Cardiac muscle cell (in vitro differentiated cells and primary cell): ENCODE measurements at regions not wholly inside any gene's neighbourhood (a gene's known extent, or its start where the extent isn't known, plus 50 kb on each side); places are given as distances from the start of the nearest gene placed in this dataset.

ENCODE experiments used
- DNase-seq, 2 donors: peaks; one replicate each; pipeline versions ENCODE4 v3.0.0 to v3.0.0-alpha.2; 2010 to 2017; ENCODE audit warnings: low read depth in 1 of 2, low spot score in 1 of 2
- H3K27ac ChIP-seq: fragments of 200-600 bp; sonication (generic); 2 replicates; pipeline ENCODE4 v1.5.1; 2016
- H3K27me3 ChIP-seq: fragments of 200-600 bp; sonication (generic); 2 replicates; pipeline ENCODE4 v1.6.0; 2016; ENCODE audit warnings: control low read depth
- H3K36me3 ChIP-seq: fragments of 200-600 bp; sonication (generic); 2 replicates; pipeline ENCODE4 v1.5.1; 2016; ENCODE audit warnings: control low read depth
- H3K4me1 ChIP-seq: fragments of 200-600 bp; sonication (generic); 2 replicates; pipeline ENCODE4 v1.8.1; 2017; ENCODE audit warnings: low read depth, mild to moderate bottlenecking, mixed run types
- H3K4me3 ChIP-seq: fragments of 200-600 bp; sonication (generic); 2 replicates; pipeline ENCODE4 v1.5.1; 2016; ENCODE audit warnings: mild to moderate bottlenecking
- H3K9me3 ChIP-seq: fragments of 200-600 bp; sonication (generic); 2 replicates; pipeline ENCODE4 v1.5.1; 2017; ENCODE audit warnings: low read depth, mild to moderate bottlenecking, control low read depth
- TF ChIP-seq, protein P1 (sequence below): IDR thresholded peaks from 2 replicates; pipeline ENCODE4 v1.5.1; 2012; ENCODE audit warnings: low read depth, mild to moderate bottlenecking, low read length

DNA sequence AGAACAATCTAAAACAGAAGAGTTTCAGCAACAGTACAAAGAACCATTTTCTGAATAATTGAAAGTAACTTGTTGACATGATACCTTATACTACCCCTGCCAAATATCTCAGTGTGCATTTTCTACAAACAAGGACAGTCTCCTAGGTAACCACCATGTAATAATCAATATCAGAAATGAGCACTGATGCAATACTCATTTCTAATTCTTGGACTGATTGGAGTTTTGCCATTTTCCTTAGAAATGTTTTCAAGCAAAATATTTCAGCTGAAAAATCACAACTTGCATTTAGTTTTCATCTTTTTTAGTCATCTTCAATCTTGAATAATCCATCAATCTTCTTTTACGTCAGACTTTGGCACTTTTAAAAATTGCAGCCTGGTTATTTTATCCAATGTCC is 420.2 kb downstream of the CDC14C start:
- TF ChIP-seq, protein P1, sequence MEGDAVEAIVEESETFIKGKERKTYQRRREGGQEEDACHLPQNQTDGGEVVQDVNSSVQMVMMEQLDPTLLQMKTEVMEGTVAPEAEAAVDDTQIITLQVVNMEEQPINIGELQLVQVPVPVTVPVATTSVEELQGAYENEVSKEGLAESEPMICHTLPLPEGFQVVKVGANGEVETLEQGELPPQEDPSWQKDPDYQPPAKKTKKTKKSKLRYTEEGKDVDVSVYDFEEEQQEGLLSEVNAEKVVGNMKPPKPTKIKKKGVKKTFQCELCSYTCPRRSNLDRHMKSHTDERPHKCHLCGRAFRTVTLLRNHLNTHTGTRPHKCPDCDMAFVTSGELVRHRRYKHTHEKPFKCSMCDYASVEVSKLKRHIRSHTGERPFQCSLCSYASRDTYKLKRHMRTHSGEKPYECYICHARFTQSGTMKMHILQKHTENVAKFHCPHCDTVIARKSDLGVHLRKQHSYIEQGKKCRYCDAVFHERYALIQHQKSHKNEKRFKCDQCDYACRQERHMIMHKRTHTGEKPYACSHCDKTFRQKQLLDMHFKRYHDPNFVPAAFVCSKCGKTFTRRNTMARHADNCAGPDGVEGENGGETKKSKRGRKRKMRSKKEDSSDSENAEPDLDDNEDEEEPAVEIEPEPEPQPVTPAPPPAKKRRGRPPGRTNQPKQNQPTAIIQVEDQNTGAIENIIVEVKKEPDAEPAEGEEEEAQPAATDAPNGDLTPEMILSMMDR: no peak
- no peaks in the 10 kb centered on the region for H3K36me3 ChIP-seq
- no peak overlapping the region for H3K4me3 ChIP-seq
- no peaks in the 10 kb centered on the region for H3K4me1 ChIP-seq
- no peak overlapping the region for H3K27ac ChIP-seq
- H3K9me3 ChIP-seq: no peaks in the 10 kb centered on the region
- no peaks in the 10 kb centered on the region for H3K27me3 ChIP-seq
- DNase-seq: no peak

DNA sequence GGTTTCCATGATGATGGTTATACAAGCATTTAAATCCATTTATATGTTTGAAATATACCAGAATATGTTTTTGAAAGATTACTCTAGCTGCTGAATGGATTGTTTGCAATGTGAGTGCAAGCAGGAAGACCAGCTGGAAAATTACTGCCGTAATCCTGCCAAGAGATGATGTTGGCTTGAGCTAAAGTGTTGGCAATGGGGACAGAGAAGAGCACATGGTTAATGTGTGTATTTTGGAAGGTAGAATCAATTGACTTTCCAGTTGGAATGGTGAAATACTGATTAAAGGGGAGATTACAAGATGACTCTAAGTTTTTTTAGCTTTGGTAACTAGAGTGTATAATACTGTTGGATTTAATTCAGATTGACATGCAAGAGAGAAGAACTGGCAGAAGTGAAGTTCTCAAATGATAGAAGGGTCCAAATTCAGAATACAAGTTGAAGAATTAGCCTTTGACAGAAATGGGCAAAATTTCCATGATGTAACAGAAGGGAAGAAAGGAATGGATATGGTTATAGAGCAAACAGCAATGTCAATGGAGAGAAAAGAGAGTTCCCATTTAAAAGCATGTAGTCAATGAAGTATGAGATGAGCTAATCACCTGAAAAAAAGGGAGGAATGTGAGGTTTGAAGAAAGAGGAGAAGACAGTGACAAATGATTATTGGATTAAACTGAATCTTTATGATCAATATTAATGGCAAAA is 422.0 kb downstream of the CDC14C start:
- no peaks in the 10 kb centered on the region for H3K4me1 ChIP-seq
- H3K27ac ChIP-seq: no peak overlapping the region
- DNase-seq: no peak
- TF ChIP-seq, protein P1: no peak
- H3K27me3 ChIP-seq: no peaks in the 10 kb centered on the region
- no peak overlapping the region for H3K4me3 ChIP-seq
- H3K36me3 ChIP-seq: no peaks in the 10 kb centered on the region
- H3K9me3 ChIP-seq: no peaks in the 10 kb centered on the region

DNA sequence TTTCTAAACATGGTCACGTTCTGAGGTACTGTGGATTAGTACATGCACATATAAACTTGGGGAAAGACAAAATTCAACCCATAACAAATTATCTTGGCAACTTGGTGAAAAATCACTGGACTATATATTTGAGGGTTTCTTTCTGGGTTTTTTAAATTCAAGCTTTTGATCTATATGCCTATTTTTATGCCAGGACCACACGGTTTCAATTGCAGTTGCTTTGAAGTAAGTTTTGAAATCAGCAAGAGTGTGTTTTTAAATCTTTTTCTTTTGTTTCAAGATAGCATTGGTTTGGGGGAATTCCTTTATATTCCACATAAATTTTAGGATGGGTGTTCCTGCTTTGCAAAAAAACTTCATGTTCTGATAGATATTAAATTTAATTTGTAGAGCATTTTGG is 406.4 kb upstream of the VWC2 start:
- no peaks in the 10 kb centered on the region for H3K4me1 ChIP-seq
- H3K27ac ChIP-seq: no peak overlapping the region
- H3K36me3 ChIP-seq: no peaks in the 10 kb centered on the region
- DNase-seq: no peak
- TF ChIP-seq, protein P1: no peak
- no peak overlapping the region for H3K4me3 ChIP-seq
- H3K27me3 ChIP-seq: no peaks in the 10 kb centered on the region
- no peaks in the 10 kb centered on the region for H3K9me3 ChIP-seq

DNA sequence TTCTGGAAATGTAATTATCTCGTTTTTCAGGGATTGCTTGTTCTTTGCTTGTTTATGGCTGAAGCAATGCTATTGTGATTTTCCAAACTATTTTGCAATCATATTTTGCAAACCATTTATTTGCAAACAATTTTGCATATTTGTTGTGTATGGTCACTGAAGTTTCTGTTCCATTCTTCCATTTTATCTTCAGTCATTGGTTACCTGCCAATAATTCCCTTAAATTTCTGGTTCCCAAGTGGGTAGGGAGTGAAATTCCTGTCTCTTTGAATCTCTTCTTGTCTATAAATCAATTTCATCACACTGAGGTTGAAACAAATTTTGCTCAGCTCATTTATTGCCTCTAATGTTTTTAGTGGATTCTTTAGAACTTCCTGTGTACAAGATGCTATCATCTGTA is 401.7 kb upstream of the VWC2 start:
- no peaks in the 10 kb centered on the region for H3K9me3 ChIP-seq
- no peaks in the 10 kb centered on the region for H3K4me1 ChIP-seq
- no peak overlapping the region for H3K27ac ChIP-seq
- H3K36me3 ChIP-seq: no peaks in the 10 kb centered on the region
- H3K4me3 ChIP-seq: no peak overlapping the region
- no peak for DNase-seq
- TF ChIP-seq, protein P1: no peak
- H3K27me3 ChIP-seq: no peaks in the 10 kb centered on the region

DNA sequence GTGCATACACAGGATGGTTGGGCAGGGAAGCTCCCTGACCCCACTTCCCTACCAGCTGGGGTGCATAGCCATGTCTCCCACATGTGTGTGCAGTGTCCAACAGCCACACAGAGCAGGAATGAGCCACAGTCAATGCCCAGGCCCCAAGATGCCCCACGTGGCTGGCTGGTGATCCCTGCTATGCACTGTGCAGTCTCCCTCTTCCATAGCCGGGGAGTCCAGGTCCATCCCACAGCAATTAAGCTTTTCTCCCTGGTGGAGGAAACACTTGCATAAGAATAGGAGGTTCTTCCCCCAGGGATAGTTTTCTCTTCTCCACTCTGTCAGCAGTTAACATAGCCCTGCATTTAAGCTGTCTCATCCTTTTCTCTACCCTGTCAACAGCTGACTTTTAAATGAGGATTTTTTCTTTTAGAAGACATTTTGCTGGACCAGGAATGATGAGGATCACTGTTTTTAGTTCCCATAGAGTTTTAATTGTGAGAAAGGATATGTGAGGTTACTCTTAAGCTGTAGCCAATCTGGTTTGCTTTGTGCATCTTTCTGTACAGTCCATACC is 396.5 kb upstream of the VWC2 start:
- H3K27me3 ChIP-seq: no peaks in the 10 kb centered on the region
- H3K9me3 ChIP-seq: peaks cover 6% of the 10 kb centered on the region
- no peaks in the 10 kb centered on the region for H3K4me1 ChIP-seq
- no peak for DNase-seq
- H3K36me3 ChIP-seq: no peaks in the 10 kb centered on the region
- no peak overlapping the region for H3K27ac ChIP-seq
- TF ChIP-seq, protein P1: no peak
- H3K4me3 ChIP-seq: no peak overlapping the region
